Stimulated activated CD4-positive, alpha-beta T cell treated with anti-CD3 and anti-CD28 coated beads, Interleukin-4, amount 100 ng/mL, for 24 hours (primary cell): ENCODE measurements at regions not wholly inside any gene's neighbourhood (a gene's known extent, or its start where the extent isn't known, plus 50 kb on each side); places are given as distances from the start of the nearest gene placed in this dataset.

Experiments used
- DNase-seq: peaks from one replicate; pipeline ENCODE4 v3.0.0-alpha.2; 2020

DNA sequence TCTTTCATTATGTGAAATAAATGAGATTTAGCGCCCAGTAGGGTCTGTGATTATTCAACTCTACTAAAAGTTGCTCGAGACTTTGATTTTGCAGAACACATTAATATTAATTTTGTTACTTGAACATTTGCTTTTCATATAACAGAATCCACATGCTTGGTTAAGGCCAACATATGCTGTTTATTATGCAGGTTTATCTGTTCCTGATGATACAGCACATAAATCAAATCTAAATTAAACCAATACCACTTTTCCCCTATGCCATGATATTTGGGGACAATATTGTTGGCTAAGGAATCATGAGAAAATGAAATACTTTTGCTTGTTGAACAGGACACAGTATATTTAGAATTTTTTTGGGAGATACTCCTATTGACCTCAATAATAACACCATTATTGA, 291.1 kb downstream of the USP25 start:
- no peak for DNase-seq

DNA sequence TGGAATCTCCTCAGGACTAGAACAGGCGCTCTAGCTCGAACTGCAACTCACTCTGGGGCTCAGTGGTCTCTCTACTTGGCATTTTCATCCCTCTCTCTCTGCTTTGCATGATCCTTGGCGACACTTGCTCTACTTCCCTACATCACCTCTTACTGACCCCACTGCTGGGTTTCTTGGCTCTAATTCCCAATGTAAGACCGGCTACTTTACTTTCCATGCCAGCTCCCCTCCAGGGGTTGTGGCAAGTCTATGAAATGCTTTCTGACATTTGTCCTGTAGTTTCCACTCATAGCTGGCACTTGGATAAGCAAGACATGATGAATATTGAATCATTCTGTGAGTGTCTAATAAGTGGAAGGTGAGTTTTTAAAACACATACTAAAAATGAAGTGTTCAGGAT, 292.3 kb downstream of the USP25 start:
- DNase-seq: no peak

DNA sequence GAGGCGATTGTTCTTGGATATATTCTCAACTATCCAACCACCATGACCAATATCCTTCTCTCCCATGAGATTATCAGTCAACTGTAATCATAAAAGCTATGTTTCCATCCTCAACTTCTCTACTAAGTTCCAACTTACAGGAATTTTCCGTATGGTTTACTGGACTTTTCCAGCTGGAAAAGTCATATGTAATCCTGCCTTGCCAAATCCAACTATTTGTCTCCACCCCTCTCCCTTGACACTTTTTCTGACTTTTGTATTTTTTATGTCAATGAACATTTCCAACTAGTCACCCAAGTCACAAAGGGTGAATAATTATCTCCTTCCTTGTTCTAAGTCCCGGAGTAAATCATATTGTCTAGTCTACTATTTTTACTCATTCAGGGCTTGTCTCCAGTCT, 293.1 kb downstream of the USP25 start:
- DNase-seq: no peak

GRCh38 chr21:16028142-16028541, 298.4 kb downstream of the USP25 start:
- no peak for DNase-seq

- DNase-seq: no peak
These were observed 299.2 kb downstream of the USP25 start for GRCh38 chr21:16028941-16029464.

GRCh38 chr21:16033193-16033592, 303.4 kb downstream of the USP25 start:
- DNase-seq: no peak

DNA sequence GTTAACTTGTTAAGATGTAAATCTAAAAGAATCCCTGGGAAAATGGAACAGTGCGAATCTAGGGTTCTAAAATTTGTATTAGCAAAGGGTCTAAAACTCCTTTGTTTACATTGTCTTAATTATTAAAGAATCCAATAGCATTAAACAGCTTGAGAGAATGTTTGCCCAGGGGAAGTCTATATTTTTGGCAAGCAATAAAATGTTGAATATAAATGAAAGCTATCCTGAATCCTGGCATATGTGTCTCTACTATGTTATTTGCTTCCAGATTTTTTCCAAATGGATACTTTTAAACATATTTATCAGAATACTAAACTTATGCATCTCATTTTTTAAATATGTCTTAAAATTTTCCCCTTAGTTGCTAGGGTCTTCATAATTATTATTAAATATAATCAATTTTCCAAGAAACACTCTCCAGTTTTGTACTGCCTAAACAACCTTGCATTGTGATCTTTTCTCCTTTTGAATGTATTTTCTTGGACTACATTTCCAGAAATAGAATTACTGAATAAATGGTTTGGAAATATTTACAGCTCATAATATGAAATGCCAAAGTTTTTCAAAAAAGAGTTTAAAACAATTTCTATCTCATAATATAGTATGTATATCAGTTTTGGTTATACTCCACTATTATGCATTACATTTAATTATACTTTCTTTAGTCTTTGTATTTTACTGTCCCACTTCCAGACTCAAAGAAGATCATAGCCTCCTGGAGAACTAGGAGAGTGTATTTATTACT, 304.8 kb downstream of the USP25 start:
- DNase-seq: no peak

DNA sequence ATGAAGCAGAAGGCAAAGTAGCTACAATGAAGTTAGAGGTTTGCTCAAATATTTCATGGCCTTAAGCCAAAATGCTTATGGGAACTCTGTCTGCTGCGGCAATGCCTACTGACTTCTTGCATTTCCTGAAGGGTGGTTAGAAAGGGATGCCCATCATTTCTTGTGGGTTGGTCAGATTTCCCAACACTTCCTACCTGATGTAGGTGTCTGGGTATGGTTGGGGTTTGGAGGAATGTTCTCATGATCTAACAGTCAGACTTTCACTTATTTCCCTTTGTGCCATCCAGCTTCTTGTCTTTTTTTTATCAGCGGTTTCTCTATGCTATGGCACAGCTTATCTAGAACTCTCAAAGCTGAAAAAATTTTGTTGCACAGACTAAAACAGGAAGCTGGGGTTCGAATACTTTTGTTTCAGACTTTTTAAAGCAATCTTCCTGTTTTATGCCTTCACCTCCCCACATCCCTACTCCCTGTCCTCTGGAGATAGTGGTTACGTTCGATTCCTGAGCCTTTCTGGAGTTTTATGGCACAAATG, 307.7 kb downstream of the USP25 start:
- DNase-seq: no peak

GRCh38 chr21:16040601-16041000, 310.8 kb downstream of the USP25 start:
- DNase-seq: no peak

DNA sequence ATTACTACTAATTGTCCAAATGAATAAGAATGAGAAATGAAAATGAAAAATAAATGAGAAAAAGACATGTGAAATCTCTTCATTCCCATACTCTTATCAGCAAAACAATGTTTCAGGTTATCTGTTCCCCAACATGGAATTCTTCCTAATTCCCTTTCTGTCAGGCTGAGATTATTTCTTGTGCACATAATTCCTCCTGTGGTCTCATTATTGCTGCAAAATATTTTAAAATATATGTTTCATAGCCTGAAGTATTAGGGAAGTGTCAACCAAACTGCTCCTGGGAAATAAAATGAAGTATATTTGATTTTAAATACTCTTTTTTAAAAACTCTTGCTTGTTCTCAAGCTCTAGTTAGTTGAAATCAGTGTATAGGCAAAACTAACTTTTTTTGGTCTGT, 314.9 kb downstream of the USP25 start:
- no peak for DNase-seq

GRCh38 chr21:16046656-16047330, 317.0 kb downstream of the USP25 start:
- DNase-seq: no peak

DNA sequence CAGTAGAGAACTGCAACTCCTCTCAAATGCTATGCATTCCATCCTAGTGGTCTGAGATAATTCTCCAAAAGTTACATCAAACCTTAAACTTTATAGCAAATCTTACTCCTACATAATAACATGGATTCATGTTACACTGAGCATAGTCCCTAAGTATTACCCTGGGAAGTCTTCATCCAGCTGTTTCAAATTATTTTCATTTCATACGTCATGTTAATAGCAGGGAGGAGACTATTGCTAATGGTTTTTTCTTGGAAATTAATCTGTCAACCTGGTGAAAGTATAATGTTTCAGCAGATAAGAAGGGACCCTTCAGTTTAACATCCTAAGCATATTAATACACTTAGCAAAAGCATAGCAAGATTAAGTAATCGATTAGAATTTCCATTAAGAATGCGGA, 318.1 kb downstream of the USP25 start:
- DNase-seq: no peak

GRCh38 chr21:16055014-16055413, 325.2 kb downstream of the USP25 start:
- DNase-seq: no peak

DNA sequence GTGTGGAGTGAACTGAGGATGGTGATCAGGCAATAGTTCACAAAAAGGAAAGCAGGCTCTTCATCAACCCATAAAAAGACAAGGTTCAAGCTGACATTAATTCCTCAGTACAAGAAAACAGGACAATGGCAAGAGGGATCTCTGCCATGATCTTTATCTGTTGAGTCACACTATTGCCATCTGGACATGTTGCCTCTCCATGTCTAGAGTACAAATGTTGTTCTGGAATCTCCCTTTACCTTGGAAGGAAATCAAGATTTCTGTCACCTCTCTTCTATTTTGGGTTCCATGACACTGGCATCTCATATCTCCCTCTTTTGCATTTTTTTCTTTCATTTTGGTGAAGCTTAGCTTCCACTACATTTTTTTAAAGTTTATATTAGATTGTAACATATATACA, 329.1 kb downstream of the USP25 start:
- no peak for DNase-seq

DNA sequence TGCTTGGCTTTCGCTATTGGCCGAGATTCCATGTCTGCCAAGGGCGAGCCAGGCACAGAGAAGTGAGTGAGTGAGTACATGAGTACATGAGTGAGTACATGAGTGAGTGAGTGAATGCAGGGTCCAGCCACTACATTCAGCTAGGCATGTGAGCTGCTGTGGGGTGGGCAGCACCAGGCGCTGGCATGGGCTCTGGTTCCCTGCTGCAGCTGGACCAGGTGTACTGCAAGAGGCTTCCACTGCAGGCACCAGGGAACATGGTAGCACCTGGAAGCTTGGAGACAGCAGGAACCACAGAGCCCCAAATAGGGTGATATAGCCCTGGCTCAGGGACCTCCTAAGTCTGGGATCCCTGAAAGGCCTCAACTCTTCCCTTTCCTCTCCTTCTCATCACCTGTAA, 330.2 kb downstream of the USP25 start:
- no peak for DNase-seq

- DNase-seq: no peak
These were observed 331.4 kb downstream of the USP25 start for GRCh38 chr21:16061194-16061593.

DNA sequence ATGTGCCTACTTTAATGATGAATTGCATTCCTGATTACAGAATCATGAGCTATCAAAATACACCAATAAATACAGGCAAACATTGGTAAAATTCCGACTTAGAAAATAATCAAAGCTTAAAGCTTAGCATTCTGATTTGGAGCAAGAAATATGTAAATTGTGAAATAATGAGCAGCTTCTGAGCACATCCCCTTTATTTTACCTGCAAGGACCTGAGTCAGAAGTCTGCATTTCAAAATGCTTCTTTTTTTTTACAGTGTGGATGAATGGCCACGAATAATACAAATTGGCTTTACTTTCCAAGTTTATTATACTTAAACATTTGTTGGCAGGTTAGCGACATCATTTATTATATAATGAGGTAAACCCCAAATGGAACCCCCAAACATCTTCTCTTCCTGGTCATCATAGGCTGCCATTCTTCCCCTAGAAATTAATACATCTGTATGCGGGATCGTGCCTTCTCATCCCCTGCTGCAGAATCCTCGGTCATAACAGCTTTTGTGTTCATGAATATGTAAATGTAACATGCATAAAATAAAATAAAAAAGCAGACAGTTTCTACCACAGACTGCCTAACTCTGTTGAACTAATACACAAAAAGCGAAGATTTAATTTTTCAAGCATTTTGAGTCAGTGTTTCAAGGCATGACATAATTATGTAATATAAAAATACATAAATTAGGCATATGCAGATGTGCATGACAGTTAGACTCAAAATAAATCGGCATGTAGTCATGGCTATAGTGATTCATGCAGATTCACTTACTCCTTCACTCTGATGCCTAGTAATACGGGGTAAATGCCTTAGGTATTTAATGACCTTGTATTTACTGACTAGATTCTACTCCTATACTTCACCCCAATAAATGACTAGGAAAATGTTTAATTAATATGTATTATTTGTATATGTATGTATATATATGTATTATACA, 339.7 kb downstream of the USP25 start:
- no peak for DNase-seq

DNA sequence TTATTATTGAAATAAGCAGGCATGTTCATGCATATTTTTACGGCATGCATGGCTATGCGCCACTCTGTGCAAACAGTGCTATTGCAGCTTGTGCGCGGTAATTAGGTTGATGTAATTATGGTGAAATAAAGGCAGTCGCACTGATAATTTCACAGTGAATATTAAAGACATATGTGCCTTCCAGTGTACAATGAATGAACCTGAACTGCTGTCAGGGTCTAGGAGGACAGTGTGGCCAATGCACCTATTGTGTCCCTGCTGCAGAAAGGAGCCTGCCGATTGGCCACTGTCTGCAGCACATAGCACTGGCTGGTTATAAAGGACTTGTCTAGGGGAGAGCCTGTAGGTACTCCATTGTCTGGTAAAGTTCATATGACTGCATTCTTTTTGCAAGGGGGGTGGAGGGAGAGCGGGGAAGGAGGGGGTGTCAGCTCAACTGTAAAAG, 340.4 kb downstream of the USP25 start:
- DNase-seq: no peak

GRCh38 chr21:16071092-16071491, 341.3 kb downstream of the USP25 start:
- DNase-seq: no peak

DNA sequence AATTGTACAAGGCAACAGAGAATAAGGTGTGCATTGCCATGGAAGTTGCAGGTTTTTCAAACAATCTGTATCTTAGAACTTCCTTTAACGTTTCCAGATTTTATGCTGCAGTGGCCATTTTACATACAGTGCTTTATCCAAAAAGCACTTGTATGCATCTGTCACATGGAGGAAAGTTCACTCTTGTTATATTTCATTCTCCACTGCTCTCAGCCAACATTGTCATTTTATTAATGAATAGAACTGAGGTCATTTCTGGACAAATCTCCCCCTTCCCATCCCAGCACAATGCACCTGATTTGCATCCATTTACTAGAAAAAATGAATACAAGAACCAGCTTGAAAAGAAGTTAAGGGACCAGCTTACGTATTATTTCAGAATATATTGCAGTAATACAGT, 342.0 kb downstream of the USP25 start:
- DNase-seq: no peak

- DNase-seq: no peak
These were observed 342.4 kb downstream of the USP25 start for GRCh38 chr21:16072221-16072620.

DNA sequence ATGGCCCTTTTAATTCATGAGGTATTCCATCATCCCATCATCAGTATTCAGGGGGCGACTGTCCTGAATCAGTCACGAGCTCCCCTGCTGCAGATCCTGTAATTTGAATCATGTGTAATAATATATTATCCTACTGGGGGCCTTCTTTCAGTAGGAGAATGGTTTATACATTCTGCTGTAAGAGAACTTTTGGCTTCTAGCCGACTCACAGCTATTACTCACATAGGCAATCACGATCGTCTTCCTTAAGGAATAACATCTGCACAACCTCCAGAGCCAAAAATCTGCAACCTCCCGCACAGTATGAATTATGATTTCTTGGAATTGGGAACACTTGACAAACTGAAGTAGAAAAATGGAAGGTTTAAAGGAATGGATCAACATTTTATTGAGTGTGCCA, 343.0 kb downstream of the USP25 start:
- no peak for DNase-seq

DNA sequence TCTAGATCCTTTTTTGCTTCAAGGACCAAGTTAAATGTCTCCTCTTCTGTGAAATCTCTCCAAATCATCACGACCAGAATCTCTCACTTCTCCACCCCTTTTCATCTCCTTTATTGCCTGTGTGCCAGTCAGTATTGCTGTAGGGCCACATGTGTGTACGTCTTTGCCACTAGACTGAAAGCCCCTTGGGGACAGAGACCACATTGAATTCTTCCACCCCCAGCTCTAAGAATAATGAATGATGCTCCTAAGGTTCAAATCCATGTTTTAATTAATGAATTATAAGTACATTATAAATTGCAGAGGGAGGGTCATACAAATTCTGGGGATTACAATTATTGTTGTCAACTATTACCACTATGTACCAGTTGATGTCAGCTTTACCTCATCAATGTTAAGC, 343.8 kb downstream of the USP25 start:
- DNase-seq: no peak
